KMS-11 (cell line): ENCODE measurements at regions not wholly inside any gene's neighbourhood (a gene's known extent, or its start where the extent isn't known, plus 50 kb on each side); places are given as distances from the start of the nearest gene placed in this dataset.

Experiments used
- H2AFZ ChIP-seq: fragments of 200-600 bp; sonication (generic); 2 replicates; pipeline ENCODE4 v1.6.1; 2016; ENCODE audit warnings: antibody characterized with exemption, mixed run types, low read depth
- H3K27ac ChIP-seq: fragments of 200-600 bp; sonication (generic); 2 replicates; pipeline ENCODE4 v1.6.1; 2016; ENCODE audit warnings: mild to moderate bottlenecking, mixed run types
- H3K27me3 ChIP-seq: fragments of 200-600 bp; sonication (generic); 2 replicates; pipeline ENCODE4 v1.6.1; 2017; ENCODE audit warnings: mild to moderate bottlenecking, low read depth, mixed run types, moderate library complexity; ENCODE audit not compliant: insufficient read depth
- H3K36me3 ChIP-seq: fragments of 200-600 bp; sonication (generic); 2 replicates; pipeline ENCODE4 v1.6.1; 2017; ENCODE audit warnings: mild to moderate bottlenecking, mixed run types; ENCODE audit not compliant: insufficient read depth
- H3K4me1 ChIP-seq: fragments of 200-600 bp; sonication (generic); 2 replicates; pipeline ENCODE4 v1.6.1; 2016; ENCODE audit warnings: mild to moderate bottlenecking, low read depth, mixed run types; ENCODE audit not compliant: poor library complexity, severe bottlenecking
- H3K4me2 ChIP-seq: fragments of 200-600 bp; sonication (generic); 2 replicates; pipeline ENCODE4 v1.7.0; 2016; ENCODE audit warnings: mild to moderate bottlenecking, mixed run types
- H3K4me3 ChIP-seq: fragments of 200-600 bp; sonication (generic); IDR thresholded peaks from 2 replicates; pipeline ENCODE4 v1.6.1; 2017; ENCODE audit warnings: low read depth, low read length, mixed read lengths; ENCODE audit not compliant: insufficient read depth
- H3K79me2 ChIP-seq: fragments of 200-600 bp; sonication (generic); 2 replicates; pipeline ENCODE4 v1.6.1; 2016; ENCODE audit warnings: low read depth, mixed run types; ENCODE audit not compliant: insufficient read depth
- H3K9ac ChIP-seq: fragments of 200-600 bp; sonication (generic); 2 replicates; pipeline ENCODE4 v1.6.1; 2016; ENCODE audit warnings: mild to moderate bottlenecking, mixed run types
- H4K20me1 ChIP-seq: fragments of 200-600 bp; sonication (generic); 2 replicates; pipeline ENCODE4 v1.6.1; 2016; ENCODE audit warnings: mild to moderate bottlenecking, mixed run types; ENCODE audit not compliant: insufficient read depth
- TF ChIP-seq, protein P1 (sequence below): fragments of 200-600 bp; sonication (generic); conservative IDR thresholded peaks from 2 replicates; pipeline ENCODE4 v1.6.1; 2017; ENCODE audit warnings: low read depth, mild to moderate bottlenecking, antibody characterized with exemption, low read length, moderate library complexity, mixed read lengths

DNA sequence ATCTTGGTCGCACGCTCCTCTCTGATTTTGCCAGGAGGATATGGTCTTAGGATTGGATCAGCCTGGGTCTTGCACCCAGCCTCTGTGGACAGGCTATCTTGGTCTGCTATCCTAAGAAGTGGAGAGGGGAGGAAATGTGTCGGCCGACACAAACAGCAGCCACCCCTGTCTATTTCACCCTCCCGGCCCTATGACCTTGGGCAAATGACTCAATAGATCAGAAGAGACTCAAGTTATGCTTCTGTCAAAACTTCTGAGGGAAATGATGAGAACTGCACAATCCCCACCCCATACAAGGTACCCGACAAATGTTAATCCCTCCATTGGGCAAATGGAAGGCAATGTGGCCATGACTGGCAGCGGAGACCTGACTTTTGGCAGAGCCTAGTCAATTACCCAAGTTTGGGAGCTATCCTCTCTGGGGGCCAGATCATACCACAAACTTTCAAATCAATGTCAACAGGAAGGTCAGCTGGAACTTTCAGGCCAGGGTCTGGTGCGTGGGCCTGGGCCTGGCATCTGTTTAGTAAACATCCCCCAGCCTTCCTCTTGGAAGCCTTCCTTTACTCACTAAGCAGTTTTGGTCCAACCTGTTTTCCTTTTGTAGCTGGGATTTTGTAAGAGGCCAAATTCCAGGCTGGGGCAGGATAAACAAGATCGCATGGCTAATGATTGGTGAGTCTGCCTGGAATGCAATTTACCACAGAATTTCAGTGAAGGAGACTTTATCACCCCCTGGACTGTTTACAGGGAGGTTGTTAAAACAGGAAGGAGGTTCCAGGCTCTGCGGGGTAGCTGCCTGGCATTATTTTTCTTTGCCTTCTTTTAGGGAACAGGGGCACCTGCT, 64.2 kb upstream of the CPEB4 start:
- peaks cover 66% of the 10 kb centered on the region for H3K4me1 ChIP-seq

DNA sequence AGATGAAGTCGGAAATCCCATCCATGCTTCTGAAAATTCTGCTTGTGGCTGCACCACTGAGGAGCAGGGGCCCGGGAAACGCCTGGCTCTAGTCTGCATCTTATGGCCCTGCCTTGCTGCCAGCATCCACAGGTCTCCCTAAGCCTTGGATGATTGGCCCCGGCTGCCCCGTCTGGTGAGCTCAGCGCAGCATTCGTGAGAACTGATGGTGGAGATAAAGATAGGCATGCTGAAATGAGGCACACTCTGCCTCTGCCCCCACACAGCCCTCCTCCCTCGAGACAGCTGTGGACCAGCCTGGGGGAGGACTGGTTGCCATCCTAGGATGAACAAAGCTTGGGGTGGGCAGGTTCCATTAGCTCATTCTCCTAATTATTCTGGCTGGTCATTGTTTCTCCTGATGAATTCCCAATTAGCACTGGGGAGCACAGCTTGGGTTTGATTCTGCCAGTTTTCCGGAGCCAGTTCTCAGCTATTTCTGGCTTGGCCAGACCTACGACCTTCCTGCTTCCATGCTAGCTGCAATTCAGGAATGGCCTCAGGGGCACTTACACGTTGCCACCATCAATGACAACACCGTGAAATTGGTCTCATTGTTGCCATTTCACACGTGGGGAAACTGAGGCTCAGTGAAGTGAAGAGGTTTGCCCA, 62.8 kb upstream of the CPEB4 start:
- no peak overlapping the region for H3K4me2 ChIP-seq
- H3K79me2 ChIP-seq: no peaks in the 10 kb centered on the region
- no peaks in the 10 kb centered on the region for H4K20me1 ChIP-seq
- H2AFZ ChIP-seq: no peak overlapping the region
- TF ChIP-seq, protein P1, sequence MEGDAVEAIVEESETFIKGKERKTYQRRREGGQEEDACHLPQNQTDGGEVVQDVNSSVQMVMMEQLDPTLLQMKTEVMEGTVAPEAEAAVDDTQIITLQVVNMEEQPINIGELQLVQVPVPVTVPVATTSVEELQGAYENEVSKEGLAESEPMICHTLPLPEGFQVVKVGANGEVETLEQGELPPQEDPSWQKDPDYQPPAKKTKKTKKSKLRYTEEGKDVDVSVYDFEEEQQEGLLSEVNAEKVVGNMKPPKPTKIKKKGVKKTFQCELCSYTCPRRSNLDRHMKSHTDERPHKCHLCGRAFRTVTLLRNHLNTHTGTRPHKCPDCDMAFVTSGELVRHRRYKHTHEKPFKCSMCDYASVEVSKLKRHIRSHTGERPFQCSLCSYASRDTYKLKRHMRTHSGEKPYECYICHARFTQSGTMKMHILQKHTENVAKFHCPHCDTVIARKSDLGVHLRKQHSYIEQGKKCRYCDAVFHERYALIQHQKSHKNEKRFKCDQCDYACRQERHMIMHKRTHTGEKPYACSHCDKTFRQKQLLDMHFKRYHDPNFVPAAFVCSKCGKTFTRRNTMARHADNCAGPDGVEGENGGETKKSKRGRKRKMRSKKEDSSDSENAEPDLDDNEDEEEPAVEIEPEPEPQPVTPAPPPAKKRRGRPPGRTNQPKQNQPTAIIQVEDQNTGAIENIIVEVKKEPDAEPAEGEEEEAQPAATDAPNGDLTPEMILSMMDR: no peak
- H3K27me3 ChIP-seq: no peaks in the 10 kb centered on the region
- peaks cover 70% of the 10 kb centered on the region for H3K4me1 ChIP-seq
- H3K36me3 ChIP-seq: no peaks in the 10 kb centered on the region
- no peak overlapping the region for H3K4me3 ChIP-seq
- H3K27ac ChIP-seq: no peak overlapping the region
- H3K9ac ChIP-seq: no peak overlapping the region

More for the DNA sequence above, 64.2 kb upstream of the CPEB4 start:
- Histone ChIP-seq H2AFZ (0 out of 2 replicates have a peak overlapping the region, but pooled peaks have one; percentile 26), H3K27ac (peak overlapping the region; percentile 96), H3K36me3 (no peaks in the 10 kb centered on the region), H3K27me3 (no peaks in the 10 kb centered on the region), H3K4me3 (no peak overlapping the region), H3K4me2 (peak overlapping the region; percentile 85; the same call in 1 of the 2 replicates), H4K20me1 (no peaks in the 10 kb centered on the region), H3K79me2 (no peaks in the 10 kb centered on the region), H3K9ac (no peak overlapping the region; the same call in 1 of the 2 replicates)
- TF ChIP-seq, protein P1: no peak

DNA sequence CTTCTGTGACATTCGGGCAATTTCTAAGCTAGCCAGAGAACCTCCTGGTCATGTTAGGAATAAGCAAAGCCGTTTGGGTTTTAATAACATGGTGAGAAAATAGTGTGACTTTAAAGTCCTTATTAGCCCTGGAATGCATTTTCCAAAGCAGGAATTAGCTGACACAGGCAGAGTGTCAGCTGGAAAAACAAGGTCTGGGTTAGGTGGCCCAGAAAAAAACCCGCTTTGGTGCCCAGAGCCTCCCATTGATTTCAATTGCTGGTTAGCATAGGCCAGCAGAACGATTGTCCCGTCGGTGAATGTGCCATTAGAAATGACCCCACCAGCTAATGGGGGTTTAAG, 62.1 kb upstream of the CPEB4 start:
- Histone ChIP-seq H3K27me3 (no peaks in the 10 kb centered on the region), H3K4me3 (no peak overlapping the region), H3K27ac (no peak overlapping the region), H3K4me2 (no peak overlapping the region), H3K79me2 (no peaks in the 10 kb centered on the region), H3K4me1 (peaks cover 70% of the 10 kb centered on the region), H4K20me1 (no peaks in the 10 kb centered on the region), H3K36me3 (no peaks in the 10 kb centered on the region), H2AFZ (no peak overlapping the region), H3K9ac (no peak overlapping the region)
- TF ChIP-seq, protein P1: no peak

DNA sequence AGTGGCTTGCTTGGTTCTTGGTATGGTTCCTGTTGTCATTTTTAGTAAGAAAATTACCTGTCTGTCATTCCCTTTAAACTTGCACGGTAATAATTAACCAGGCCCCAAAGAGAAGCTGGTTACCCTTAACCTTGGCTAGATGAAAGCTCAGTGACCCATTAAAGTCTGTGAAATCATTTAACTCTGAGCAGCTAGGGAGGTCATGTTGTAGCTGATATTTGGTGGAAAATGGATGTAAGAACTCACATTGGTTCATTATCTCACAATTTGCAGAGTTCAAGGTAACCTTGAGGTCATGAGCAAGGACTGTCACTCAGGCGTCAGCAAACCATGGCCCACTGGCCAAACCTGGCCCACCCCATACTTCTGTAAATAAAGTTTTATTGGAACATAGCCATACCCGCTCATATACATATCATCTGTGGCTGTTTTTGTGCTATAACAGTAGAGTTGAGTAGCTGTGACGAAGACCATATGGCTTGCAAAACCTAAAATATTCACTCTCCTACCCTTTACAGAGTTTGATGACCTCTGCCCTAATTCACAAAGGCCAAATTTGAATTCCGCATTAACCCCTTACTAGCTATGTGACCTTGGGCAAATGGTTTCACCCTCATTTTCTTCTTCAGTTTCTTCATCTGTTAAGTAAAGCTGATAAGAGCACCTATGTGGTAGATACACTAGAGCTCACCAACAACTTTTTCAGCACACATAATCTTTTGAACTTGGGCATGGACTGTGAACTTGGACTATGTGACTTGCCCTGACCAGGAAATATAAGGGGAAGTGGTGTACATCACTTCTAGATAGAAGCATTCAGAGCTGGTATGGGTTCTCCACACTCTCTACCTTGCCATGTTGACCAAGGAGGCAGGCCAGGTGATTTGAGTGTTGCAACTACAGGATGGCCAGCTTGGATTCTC, 61.5 kb upstream of the CPEB4 start:
- TF ChIP-seq, protein P1: no peak
- Histone ChIP-seq H3K9ac (no peak overlapping the region), H4K20me1 (no peaks in the 10 kb centered on the region), H2AFZ (no peak overlapping the region), H3K4me3 (no peak overlapping the region), H3K27ac (no peak overlapping the region), H3K4me1 (peaks cover 68% of the 10 kb centered on the region), H3K27me3 (no peaks in the 10 kb centered on the region), H3K79me2 (no peaks in the 10 kb centered on the region), H3K4me2 (no peak overlapping the region), H3K36me3 (no peaks in the 10 kb centered on the region)
